ENCODE measurements at regions not wholly inside any gene's neighbourhood (a gene's known extent, or its start where the extent isn't known, plus 50 kb on each side); places are given as distances from the start of the nearest gene placed in this dataset.

GRCh38 chr6:23396949-23397348 is 729.1 kb upstream of the NRSN1 start:
- TF ChIP-seq EZH2 (IDR thresholded peaks at IDR 0.05; ENCODE audit: low read depth) (no peak), CTCF (conservative IDR thresholded peaks at IDR 0.05) (no peak)
